ENCODE measurements at regions not wholly inside any gene's neighbourhood (a gene's known extent, or its start where the extent isn't known, plus 50 kb on each side); places are given as distances from the start of the nearest gene placed in this dataset.

- no peak for DNase-seq (ENCODE audit: extremely low read depth in 1 of 2, low read depth in 1 of 2)
These were observed 53.6 kb upstream of the NT5E start for GRCh38 chr6:85396159-85396808.

- DNase-seq (ENCODE audit: extremely low read depth in 1 of 2, low read depth in 1 of 2), result no peak
These were observed 54.1 kb upstream of the NT5E start for GRCh38 chr6:85395746-85396145.

GRCh38 chr6:85394853-85395538 is 54.9 kb upstream of the NT5E start:
- DNase-seq (ENCODE audit: extremely low read depth in 1 of 2, low read depth in 1 of 2), result no peak

GRCh38 chr6:85394199-85394598 is 55.7 kb upstream of the NT5E start:
- DNase-seq (ENCODE audit: extremely low read depth in 1 of 2, low read depth in 1 of 2), result no peak

DNA sequence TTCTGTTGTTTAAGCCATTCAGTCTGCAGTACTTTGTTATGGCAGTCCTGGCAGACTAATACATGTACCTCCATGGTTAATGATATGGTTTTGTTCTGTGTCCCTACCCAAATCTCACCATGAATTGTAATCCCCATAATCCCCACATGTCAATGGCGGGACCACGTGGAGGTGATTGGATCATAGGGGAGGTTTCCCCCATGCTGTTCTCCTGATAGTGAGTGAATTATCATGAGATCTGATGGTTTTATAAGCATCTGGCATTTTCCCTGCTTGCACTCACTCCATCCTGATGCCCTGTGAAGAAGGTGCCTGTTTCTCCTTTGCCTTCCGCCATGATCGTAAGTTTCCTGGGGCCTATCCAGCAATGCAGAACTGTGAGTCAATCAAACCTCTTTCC is 57.5 kb upstream of the NT5E start:
- DNase-seq (ENCODE audit: extremely low read depth in 1 of 2, low read depth in 1 of 2), result no peak

DNA sequence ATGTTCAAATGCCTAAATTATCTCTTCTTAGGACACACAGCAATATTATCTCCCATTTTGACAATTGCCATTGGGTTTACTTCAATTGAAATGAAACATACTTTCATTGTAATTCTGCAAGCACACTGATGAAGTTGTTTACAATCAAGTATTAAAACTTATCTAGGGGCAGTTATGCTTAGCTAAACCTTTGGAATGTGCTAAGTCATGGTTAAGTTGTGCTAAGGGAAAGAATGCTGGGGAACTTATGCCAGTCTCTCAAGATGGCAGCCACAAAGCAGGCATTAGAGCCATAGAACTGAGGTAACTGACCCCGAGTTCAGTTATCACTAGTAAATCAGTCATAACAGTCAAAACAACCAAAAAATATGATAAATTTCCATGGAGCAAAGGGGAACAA is 59.1 kb upstream of the NT5E start:
- no peak for DNase-seq (ENCODE audit: extremely low read depth in 1 of 2, low read depth in 1 of 2)

GRCh38 chr6:85390105-85390728 is 59.7 kb upstream of the NT5E start:
- DNase-seq (ENCODE audit: extremely low read depth in 1 of 2, low read depth in 1 of 2), result no peak

GRCh38 chr6:85389151-85389797 is 60.6 kb upstream of the NT5E start:
- peak; percentile 19 to 29 for DNase-seq (ENCODE audit: extremely low read depth in 1 of 2, low read depth in 1 of 2)

DNA sequence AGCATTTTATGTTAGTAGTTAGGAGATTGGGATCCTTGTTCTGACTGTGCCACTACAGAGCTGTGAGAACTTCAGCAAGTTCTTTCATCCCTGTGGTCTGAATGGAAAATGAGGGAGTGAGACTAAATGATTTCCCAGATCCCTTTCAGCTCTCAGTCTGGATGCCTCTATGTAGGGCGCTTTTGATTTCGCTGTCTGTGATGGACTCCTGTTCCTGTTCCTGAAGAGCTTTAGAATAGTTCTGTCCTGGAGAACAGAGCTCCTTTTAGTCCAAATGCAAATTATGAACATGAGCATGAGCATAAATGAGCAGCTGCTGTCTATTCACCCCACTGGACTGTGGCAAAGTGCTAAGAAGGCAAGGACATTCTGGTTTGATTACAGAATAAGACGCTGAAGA is 61.4 kb upstream of the NT5E start:
- DNase-seq (ENCODE audit: extremely low read depth in 1 of 2, low read depth in 1 of 2), result no peak

- DNase-seq (ENCODE audit: extremely low read depth in 1 of 2, low read depth in 1 of 2), result no peak
These were observed 64.1 kb upstream of the NT5E start for GRCh38 chr6:85385636-85386315.

DNA sequence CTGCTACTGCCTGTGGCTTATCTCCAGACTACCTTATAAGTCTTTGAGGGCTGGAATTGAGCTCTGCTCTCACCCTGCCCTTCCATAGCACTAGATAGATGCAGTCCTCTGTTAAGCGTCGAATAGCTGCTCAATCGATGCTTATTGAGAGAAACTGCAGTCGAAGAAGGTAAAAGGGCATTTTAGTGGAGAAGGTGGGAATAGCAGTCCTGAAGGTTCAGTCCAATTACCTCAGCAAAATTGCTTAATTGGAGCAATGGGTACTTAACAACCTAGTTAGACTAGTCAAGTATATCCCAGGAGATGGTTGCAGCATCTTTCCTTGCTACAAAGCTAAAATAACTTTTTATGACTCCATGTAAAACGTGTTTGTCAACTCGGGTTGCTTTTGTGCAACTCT is 66.8 kb upstream of the NT5E start:
- no peak for DNase-seq (ENCODE audit: extremely low read depth in 1 of 2, low read depth in 1 of 2)

GRCh38 chr6:85382541-85382940 is 67.3 kb upstream of the NT5E start:
- DNase-seq (ENCODE audit: extremely low read depth in 1 of 2, low read depth in 1 of 2), result no peak

GRCh38 chr6:85372915-85373270 is 77.0 kb upstream of the NT5E start:
- no peak for DNase-seq (ENCODE audit: extremely low read depth in 1 of 2, low read depth in 1 of 2)

DNA sequence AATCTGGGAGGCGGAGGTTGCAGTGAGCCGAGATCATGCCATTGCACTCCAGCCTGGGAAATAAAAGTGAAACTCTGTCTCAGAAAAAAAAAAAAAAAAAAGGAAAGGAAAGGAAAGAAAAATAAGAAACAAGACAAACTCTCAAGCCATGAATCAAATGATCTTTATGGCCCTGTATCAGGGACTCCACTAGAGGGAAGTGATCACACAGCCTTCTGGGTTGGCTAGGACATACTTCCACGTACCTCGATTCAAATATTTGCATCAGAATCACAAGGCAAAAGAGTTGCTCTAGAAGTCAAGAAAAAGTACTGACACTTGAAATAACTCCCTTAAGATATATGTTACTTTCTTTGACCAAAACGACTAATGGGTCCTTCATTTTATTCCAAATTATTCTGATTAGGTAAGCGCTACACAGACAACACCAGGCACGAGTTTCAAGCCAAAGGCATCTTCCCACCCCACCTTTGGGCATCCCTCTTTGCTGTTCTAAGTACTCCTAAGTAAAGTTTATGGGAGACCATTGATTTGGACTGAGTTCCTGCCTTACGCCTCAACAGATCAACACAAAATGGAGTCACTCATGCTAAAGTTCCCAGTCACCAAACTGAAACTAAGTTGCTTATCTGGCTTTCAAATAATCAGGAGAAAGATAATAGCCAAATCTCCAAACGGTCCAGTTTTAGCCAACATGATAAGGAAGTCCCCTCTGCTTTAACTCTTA is 77.5 kb upstream of the NT5E start:
- no peak for DNase-seq (ENCODE audit: extremely low read depth in 1 of 2, low read depth in 1 of 2)

GRCh38 chr6:85368631-85369030 is 81.3 kb upstream of the NT5E start:
- DNase-seq (ENCODE audit: extremely low read depth in 1 of 2, low read depth in 1 of 2), result no peak

- DNase-seq (ENCODE audit: extremely low read depth in 1 of 2, low read depth in 1 of 2), result peak in 1 of 2 donors; percentile 10
These were observed 85.5 kb upstream of the NT5E start for GRCh38 chr6:85364344-85364743.

GRCh38 chr6:85363870-85364269 is 86.0 kb upstream of the NT5E start:
- no peak for DNase-seq (ENCODE audit: extremely low read depth in 1 of 2, low read depth in 1 of 2)

GRCh38 chr6:85362652-85363310 is 87.1 kb upstream of the NT5E start:
- no peak for DNase-seq (ENCODE audit: extremely low read depth in 1 of 2, low read depth in 1 of 2)

GRCh38 chr6:85361643-85362014 is 88.3 kb upstream of the NT5E start:
- no peak for DNase-seq (ENCODE audit: extremely low read depth in 1 of 2, low read depth in 1 of 2)
